Activated CD4-positive, alpha-beta memory T cell treated with anti-CD3 and anti-CD28 coated beads for 36 hours (primary cell): ENCODE measurements at regions not wholly inside any gene's neighbourhood (a gene's known extent, or its start where the extent isn't known, plus 50 kb on each side); places are given as distances from the start of the nearest gene placed in this dataset.

Experiments
- CTCF ChIA-PET: fragments of 350-600 bp; sonication (Branson Sonifier 250); formaldehyde crosslinking; loops from one replicate; lab custom pipeline; 2021; ENCODE audit warnings: antibody characterized with exemption, inconsistent platforms; lab: Charles Lee
- POLR2A ChIA-PET: fragments of 350-600 bp; sonication (Branson Sonifier 250); formaldehyde crosslinking; loops from one replicate; lab custom pipeline; 2021; ENCODE audit warnings: antibody characterized with exemption; lab: Charles Lee
- DNase-seq: peaks from one replicate; pipeline ENCODE4 v3.0.0-alpha.2; 2020
- H3K27ac Mint-ChIP-seq: one replicate; pipeline ENCODE4 v1.8.0; 2021; ENCODE audit warnings: mixed read lengths
- H3K27me3 Mint-ChIP-seq: one replicate; pipeline ENCODE4 v1.8.0; 2021; ENCODE audit warnings: mixed read lengths
- H3K36me3 Mint-ChIP-seq: one replicate; pipeline ENCODE4 v1.8.0; 2021; ENCODE audit warnings: mixed read lengths
- H3K4me1 Mint-ChIP-seq: one replicate; pipeline ENCODE4 v1.8.0; 2021; ENCODE audit warnings: low read depth, mixed read lengths
- H3K4me3 Mint-ChIP-seq: one replicate; pipeline ENCODE4 v1.8.0; 2021; ENCODE audit warnings: mild to moderate bottlenecking, mixed read lengths
- H3K9me3 Mint-ChIP-seq: one replicate; pipeline ENCODE4 v1.8.0; 2021; ENCODE audit warnings: mixed read lengths
- intact Hi-C: fragments of 100-400 bp; cut with micrococcal nuclease; formaldehyde crosslinking; loops from one replicate; pipeline ENCODE4 v1.15.1; 2023

DNA sequence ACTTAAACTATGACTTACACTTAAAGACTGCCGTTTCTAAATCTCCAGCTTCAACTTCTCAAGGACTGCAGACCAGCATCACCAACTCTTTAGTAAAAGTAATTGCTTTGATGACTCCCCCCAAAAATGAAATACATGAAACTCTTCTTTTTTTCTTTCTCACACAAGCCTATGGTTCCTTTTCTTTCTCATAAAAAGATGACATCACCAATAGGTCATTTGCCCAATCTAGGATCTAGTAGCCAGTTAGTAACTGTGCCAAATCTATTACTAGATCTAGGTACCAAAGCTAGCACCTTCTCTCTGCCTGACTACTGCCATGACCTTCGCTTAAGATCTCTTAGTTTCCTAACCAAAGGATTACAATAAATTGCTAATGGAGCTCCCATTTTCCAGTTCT lies 1266.0 kb upstream of the ADGRL4 start:
- H3K36me3 Mint-ChIP-seq = no peaks in the 10 kb centered on the region
- DNase-seq = no peak
- CTCF ChIA-PET = no interaction called here
- no peaks in the 10 kb centered on the region for H3K27me3 Mint-ChIP-seq
- H3K9me3 Mint-ChIP-seq = peaks cover 8% of the 10 kb centered on the region
- no peaks in the 10 kb centered on the region for H3K4me1 Mint-ChIP-seq
- H3K4me3 Mint-ChIP-seq = no peak overlapping the region
- no peak overlapping the region for H3K27ac Mint-ChIP-seq
- intact Hi-C loops = no loop called here
- POLR2A ChIA-PET = no interaction called here

GRCh38 chr1:80258659-80259058 lies 1252.1 kb upstream of the ADGRL4 start:
- CTCF ChIA-PET = no interaction called here

DNA sequence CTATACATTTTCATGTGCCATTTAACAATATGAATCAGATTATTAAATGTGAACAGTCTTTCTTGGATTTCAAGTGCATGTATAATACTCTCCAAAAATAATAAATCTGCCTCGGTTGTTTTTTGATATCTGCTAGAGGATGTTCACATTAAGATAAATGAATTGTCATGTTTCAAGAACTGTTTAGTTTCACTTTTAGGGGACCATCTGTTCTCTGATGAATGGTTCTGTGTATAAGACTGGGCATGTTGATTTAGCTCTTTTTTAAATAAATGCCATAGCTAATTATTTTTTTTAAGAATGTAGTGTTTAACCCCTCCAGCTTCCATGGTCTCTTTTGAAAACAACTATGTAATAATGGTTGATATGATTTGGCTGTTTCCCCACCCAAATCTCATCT lies 1245.1 kb upstream of the ADGRL4 start:
- Mint-ChIP-seq H3K9me3 (peaks cover 12% of the 10 kb centered on the region), H3K27ac (no peak overlapping the region), H3K4me3 (no peak overlapping the region), H3K4me1 (no peaks in the 10 kb centered on the region), H3K36me3 (no peaks in the 10 kb centered on the region), H3K27me3 (no peaks in the 10 kb centered on the region)
- ChIA-PET POLR2A (no interaction called here), CTCF (no interaction called here)
- intact Hi-C loops = no loop called here
- DNase-seq = no peak

More at GRCh38 chr1:80258659-80259058, 1252.1 kb upstream of the ADGRL4 start:
- intact Hi-C loops = no loop called here
- Mint-ChIP-seq H3K27me3 (no peaks in the 10 kb centered on the region), H3K4me1 (no peaks in the 10 kb centered on the region), H3K36me3 (no peaks in the 10 kb centered on the region), H3K27ac (no peak overlapping the region), H3K9me3 (peaks cover 31% of the 10 kb centered on the region), H3K4me3 (no peak overlapping the region)
- POLR2A ChIA-PET = no interaction called here
- DNase-seq = no peak

- DNase-seq = no peak
- H3K36me3 Mint-ChIP-seq = no peaks in the 10 kb centered on the region
- peaks cover 12% of the 10 kb centered on the region for H3K9me3 Mint-ChIP-seq
- H3K4me1 Mint-ChIP-seq = no peaks in the 10 kb centered on the region
- no peak overlapping the region for H3K4me3 Mint-ChIP-seq
- H3K27ac Mint-ChIP-seq = no peak overlapping the region
- POLR2A ChIA-PET = no interaction called here
- CTCF ChIA-PET = no interaction called here
- intact Hi-C loops = no loop called here
- H3K27me3 Mint-ChIP-seq = no peaks in the 10 kb centered on the region
These were observed 1244.6 kb upstream of the ADGRL4 start for GRCh38 chr1:80251171-80251570.

GRCh38 chr1:80250573-80251168 lies 1244.1 kb upstream of the ADGRL4 start:
- Mint-ChIP-seq H3K4me3 (no peak overlapping the region), H3K27ac (no peak overlapping the region), H3K9me3 (peaks cover 12% of the 10 kb centered on the region), H3K4me1 (no peaks in the 10 kb centered on the region), H3K36me3 (no peaks in the 10 kb centered on the region), H3K27me3 (no peaks in the 10 kb centered on the region)
- intact Hi-C loops = no loop called here
- no peak for DNase-seq
- ChIA-PET POLR2A (no interaction called here), CTCF (no interaction called here)

- Mint-ChIP-seq H3K9me3 (peaks cover 9% of the 10 kb centered on the region), H3K27ac (no peak overlapping the region), H3K4me3 (no peak overlapping the region), H3K27me3 (no peaks in the 10 kb centered on the region), H3K4me1 (no peaks in the 10 kb centered on the region), H3K36me3 (no peaks in the 10 kb centered on the region)
- ChIA-PET POLR2A (no interaction called here), CTCF (no interaction called here)
- intact Hi-C loops = no loop called here
- DNase-seq = no peak
These were observed 1243.2 kb upstream of the ADGRL4 start for GRCh38 chr1:80249699-80250098.

DNA sequence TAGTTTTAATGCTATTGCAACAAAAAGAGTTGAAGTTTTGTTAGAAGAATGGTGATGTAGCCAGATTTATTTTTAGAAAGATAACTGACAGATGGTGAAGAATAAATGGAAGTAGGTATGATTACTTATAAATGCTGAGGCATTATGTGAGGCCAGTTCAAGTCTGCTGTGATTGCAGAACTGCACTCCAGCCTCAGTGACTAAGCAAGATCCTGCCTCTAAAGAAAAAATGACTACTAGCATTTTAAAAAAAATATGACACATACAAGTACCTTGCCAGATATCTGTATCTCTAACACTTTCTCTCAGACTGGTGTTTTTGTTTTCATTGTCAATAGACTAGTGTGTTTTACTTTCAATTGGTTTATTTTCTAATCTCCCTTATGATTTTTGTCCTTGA lies 1242.4 kb upstream of the ADGRL4 start:
- peaks cover 7% of the 10 kb centered on the region for H3K9me3 Mint-ChIP-seq
- no peak overlapping the region for H3K27ac Mint-ChIP-seq
- intact Hi-C loops = no loop called here
- no peaks in the 10 kb centered on the region for H3K4me1 Mint-ChIP-seq
- no peaks in the 10 kb centered on the region for H3K27me3 Mint-ChIP-seq
- CTCF ChIA-PET = no interaction called here
- POLR2A ChIA-PET = no interaction called here
- H3K4me3 Mint-ChIP-seq = no peak overlapping the region
- no peaks in the 10 kb centered on the region for H3K36me3 Mint-ChIP-seq
- DNase-seq = no peak

GRCh38 chr1:80245813-80246212 lies 1239.3 kb upstream of the ADGRL4 start:
- Mint-ChIP-seq H3K4me3 (no peak overlapping the region), H3K4me1 (no peaks in the 10 kb centered on the region), H3K36me3 (no peaks in the 10 kb centered on the region), H3K9me3 (peaks cover 7% of the 10 kb centered on the region), H3K27me3 (no peaks in the 10 kb centered on the region), H3K27ac (no peak overlapping the region)
- POLR2A ChIA-PET = no interaction called here
- CTCF ChIA-PET = no interaction called here
- DNase-seq = no peak
- intact Hi-C loops = no loop called here

GRCh38 chr1:80244372-80244771 lies 1237.8 kb upstream of the ADGRL4 start:
- CTCF ChIA-PET = no interaction called here
- Mint-ChIP-seq H3K4me3 (no peak overlapping the region), H3K4me1 (no peaks in the 10 kb centered on the region), H3K9me3 (peaks cover 4% of the 10 kb centered on the region), H3K36me3 (no peaks in the 10 kb centered on the region), H3K27me3 (no peaks in the 10 kb centered on the region), H3K27ac (no peak overlapping the region)
- POLR2A ChIA-PET = no interaction called here
- intact Hi-C loops = no loop called here
- DNase-seq = no peak

DNA sequence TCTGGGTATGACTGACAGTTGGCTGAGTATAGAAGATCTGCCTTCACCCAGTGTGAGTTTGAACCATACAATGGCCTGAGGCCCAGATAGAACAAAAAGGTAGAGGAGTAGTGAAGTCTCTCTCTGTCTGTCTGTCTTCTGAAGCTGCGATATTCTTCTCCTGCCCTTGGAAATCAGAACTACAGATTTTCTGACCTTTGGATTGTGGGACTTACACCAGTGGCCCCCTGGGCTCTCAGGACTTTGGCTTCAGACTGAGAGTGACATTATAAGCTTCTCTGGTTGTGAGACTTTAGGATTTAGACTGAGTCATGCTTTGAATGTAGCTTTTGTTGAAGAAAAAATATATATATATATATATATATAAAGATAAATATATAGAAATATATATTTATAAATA lies 1235.0 kb upstream of the ADGRL4 start:
- Mint-ChIP-seq H3K9me3 (no peaks in the 10 kb centered on the region), H3K27ac (no peak overlapping the region), H3K4me1 (no peaks in the 10 kb centered on the region), H3K27me3 (no peaks in the 10 kb centered on the region), H3K36me3 (no peaks in the 10 kb centered on the region), H3K4me3 (no peak overlapping the region)
- intact Hi-C loops = no loop called here
- DNase-seq = no peak
- CTCF ChIA-PET = no interaction called here
- POLR2A ChIA-PET = no interaction called here

DNA sequence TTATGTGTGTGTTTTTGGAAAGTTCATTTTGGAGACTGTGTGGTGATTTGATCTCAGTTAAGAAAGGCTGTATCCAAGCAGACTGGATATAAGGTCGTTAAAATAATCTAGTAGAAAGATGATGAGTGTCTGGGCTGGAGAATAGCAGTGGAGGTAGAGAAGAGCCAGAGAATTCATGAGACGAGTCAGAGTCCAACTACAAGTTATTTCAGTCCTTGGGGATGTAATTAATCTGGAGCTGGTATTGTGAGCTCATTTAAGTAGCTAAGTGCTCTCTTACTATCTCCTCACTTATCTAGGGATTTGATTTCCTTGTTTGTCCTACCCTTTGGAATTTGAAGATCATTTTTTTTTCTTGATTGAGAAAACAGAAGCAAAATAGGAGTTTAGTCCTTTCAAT lies 1219.0 kb upstream of the ADGRL4 start:
- Mint-ChIP-seq H3K9me3 (peaks cover 6% of the 10 kb centered on the region), H3K27ac (no peak overlapping the region), H3K27me3 (no peaks in the 10 kb centered on the region), H3K4me1 (no peaks in the 10 kb centered on the region), H3K36me3 (no peaks in the 10 kb centered on the region), H3K4me3 (no peak overlapping the region)
- intact Hi-C loops = no loop called here
- DNase-seq = no peak
- ChIA-PET CTCF (no interaction called here), POLR2A (no interaction called here)

- peaks cover 8% of the 10 kb centered on the region for H3K9me3 Mint-ChIP-seq
- CTCF ChIA-PET = no interaction called here
- H3K36me3 Mint-ChIP-seq = no peaks in the 10 kb centered on the region
- no peaks in the 10 kb centered on the region for H3K4me1 Mint-ChIP-seq
- POLR2A ChIA-PET = no interaction called here
- intact Hi-C loops = no loop called here
- DNase-seq = no peak
- no peak overlapping the region for H3K4me3 Mint-ChIP-seq
- no peak overlapping the region for H3K27ac Mint-ChIP-seq
- no peaks in the 10 kb centered on the region for H3K27me3 Mint-ChIP-seq
These were observed 1214.8 kb upstream of the ADGRL4 start for GRCh38 chr1:80221319-80221718.

DNA sequence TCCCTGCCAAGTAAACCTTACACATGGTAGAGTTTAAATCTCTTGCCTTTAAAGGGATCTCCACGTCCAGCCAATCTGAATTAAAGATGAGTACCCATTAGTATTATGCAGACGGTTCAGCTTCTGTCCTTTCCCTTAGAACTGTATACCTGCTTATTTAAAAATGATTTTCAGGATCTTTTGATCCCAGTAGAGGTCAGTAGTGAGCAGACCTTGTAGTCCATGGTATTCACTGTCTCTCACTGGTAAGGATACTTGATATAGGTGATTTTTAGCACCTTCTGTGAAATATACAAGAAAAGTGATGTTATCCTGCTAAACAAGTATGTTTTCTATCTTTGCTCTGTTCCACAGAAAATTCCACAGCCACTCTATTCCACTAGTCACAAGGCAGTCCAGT lies 1211.6 kb upstream of the ADGRL4 start:
- intact Hi-C loops = no loop called here
- no peaks in the 10 kb centered on the region for H3K36me3 Mint-ChIP-seq
- no peaks in the 10 kb centered on the region for H3K27me3 Mint-ChIP-seq
- no peak overlapping the region for H3K27ac Mint-ChIP-seq
- POLR2A ChIA-PET = no interaction called here
- DNase-seq = no peak
- no peaks in the 10 kb centered on the region for H3K4me1 Mint-ChIP-seq
- CTCF ChIA-PET = no interaction called here
- H3K4me3 Mint-ChIP-seq = no peak overlapping the region
- H3K9me3 Mint-ChIP-seq = peaks cover 6% of the 10 kb centered on the region
